NCI-H1436 (cell line): ENCODE measurements at regions not wholly inside any gene's neighbourhood (a gene's known extent, or its start where the extent isn't known, plus 50 kb on each side); places are given as distances from the start of the nearest gene placed in this dataset.

Source experiments
- DNase-seq: peaks from one replicate; lab custom pipeline; 2025; lab: John Stamatoyannopoulos, UW

GRCh38 chr1:216855810-216856209 is 132.6 kb upstream of the ESRRG start:
- DNase-seq = no peak

- no peak for DNase-seq
These were observed 131.7 kb upstream of the ESRRG start for GRCh38 chr1:216854836-216855484.

GRCh38 chr1:216851073-216851472 is 127.8 kb upstream of the ESRRG start:
- no peak for DNase-seq

- DNase-seq = no peak
These were observed 125.9 kb upstream of the ESRRG start for GRCh38 chr1:216849146-216849545.

GRCh38 chr1:216847397-216848036 is 124.3 kb upstream of the ESRRG start:
- DNase-seq = no peak

GRCh38 chr1:216846339-216846738 is 123.1 kb upstream of the ESRRG start:
- DNase-seq = no peak

- no peak for DNase-seq
These were observed 120.2 kb upstream of the ESRRG start for GRCh38 chr1:216843409-216843808.

GRCh38 chr1:216841165-216841564 is 117.9 kb upstream of the ESRRG start:
- DNase-seq = no peak

- no peak for DNase-seq
These were observed 113.1 kb upstream of the ESRRG start for GRCh38 chr1:216836316-216836715.

GRCh38 chr1:216833509-216833908 is 110.3 kb upstream of the ESRRG start:
- no peak for DNase-seq

GRCh38 chr1:216832192-216832591 is 109.0 kb upstream of the ESRRG start:
- no peak for DNase-seq

- DNase-seq = no peak
These were observed 107.4 kb upstream of the ESRRG start for GRCh38 chr1:216830424-216831210.

- DNase-seq = no peak
These were observed 104.0 kb upstream of the ESRRG start for GRCh38 chr1:216827251-216827650.

GRCh38 chr1:216826646-216827045 is 103.4 kb upstream of the ESRRG start:
- DNase-seq = no peak

GRCh38 chr1:216826214-216826613 is 103.0 kb upstream of the ESRRG start:
- DNase-seq = no peak

- DNase-seq = no peak
These were observed 102.3 kb upstream of the ESRRG start for GRCh38 chr1:216825557-216825956.

- DNase-seq = no peak
These were observed 101.3 kb upstream of the ESRRG start for GRCh38 chr1:216824511-216824910.

GRCh38 chr1:216823731-216824130 is 100.5 kb upstream of the ESRRG start:
- no peak for DNase-seq

- DNase-seq = peak; percentile 90
These were observed 99.3 kb upstream of the ESRRG start for GRCh38 chr1:216822480-216822879.

GRCh38 chr1:216820345-216820744 is 97.1 kb upstream of the ESRRG start:
- DNase-seq = no peak

GRCh38 chr1:216818284-216818683 is 95.1 kb upstream of the ESRRG start:
- no peak for DNase-seq

- peak; percentile 78 for DNase-seq
These were observed 92.3 kb upstream of the ESRRG start for GRCh38 chr1:216815260-216816131.
